ENCODE measurements at regions not wholly inside any gene's neighbourhood (a gene's known extent, or its start where the extent isn't known, plus 50 kb on each side); places are given as distances from the start of the nearest gene placed in this dataset.

DNA sequence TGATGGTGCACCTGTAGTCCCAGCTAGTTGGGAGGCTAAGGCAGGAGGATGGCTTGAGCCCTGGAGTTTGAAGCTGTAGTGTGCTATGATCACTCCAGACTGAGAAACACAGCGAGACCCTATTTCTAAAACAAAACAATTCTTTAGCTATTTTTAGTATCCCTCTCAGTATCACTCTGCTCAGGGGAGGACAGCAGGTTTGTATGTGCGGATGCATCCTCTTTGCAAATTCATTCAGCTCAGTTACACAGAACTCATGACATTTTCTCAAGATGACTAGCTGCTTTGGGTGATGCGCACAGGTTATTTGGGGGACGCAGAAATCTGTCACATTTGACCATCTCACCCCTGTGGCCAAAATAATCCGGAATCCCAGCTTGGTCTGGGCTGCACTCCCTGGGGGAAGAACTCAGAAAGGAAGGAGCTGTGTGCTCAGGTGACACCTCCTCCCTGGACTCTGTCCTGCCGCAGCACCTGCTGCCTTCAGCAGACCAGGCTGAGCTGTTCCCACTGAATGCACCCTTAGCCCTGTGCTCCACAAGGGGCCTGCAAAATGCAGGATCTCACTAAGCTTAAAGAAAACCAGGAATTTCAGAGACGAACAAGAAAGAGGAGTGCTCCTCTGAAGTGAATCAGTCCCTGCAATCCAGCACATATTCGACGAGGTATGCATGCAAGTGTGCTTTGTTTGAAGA is 89.5 kb upstream of the PGBD5 start:
- TF ChIP-seq NFIC (IDR thresholded peaks at IDR 0.05) (no peak), RAD21 (IDR thresholded peaks at IDR 0.05; ENCODE audit: low read depth) (no peak), YY1 (IDR thresholded peaks at IDR 0.05; ENCODE audit: low read depth) (no peak), CREB1 (IDR thresholded peaks at IDR 0.05; ENCODE audit: low read depth) (no peak), CEBPB (IDR thresholded peaks at IDR 0.05) (no peak), TEAD4 (IDR thresholded peaks at IDR 0.05) (no peak), TAF1 (IDR thresholded peaks at IDR 0.05; ENCODE audit: low read depth) (no peak)
- TF ChIP-seq, protein P1, sequence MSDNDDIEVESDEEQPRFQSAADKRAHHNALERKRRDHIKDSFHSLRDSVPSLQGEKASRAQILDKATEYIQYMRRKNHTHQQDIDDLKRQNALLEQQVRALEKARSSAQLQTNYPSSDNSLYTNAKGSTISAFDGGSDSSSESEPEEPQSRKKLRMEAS (IDR thresholded peaks at IDR 0.05): no peak
